H4 (cell line): ENCODE measurements at regions not wholly inside any gene's neighbourhood (a gene's known extent, or its start where the extent isn't known, plus 50 kb on each side); places are given as distances from the start of the nearest gene placed in this dataset.

Source experiments
- DNase-seq: peaks from one replicate; pipeline ENCODE4 v3.0.0-alpha.2; 2015; ENCODE audit warnings: low spot score

DNA sequence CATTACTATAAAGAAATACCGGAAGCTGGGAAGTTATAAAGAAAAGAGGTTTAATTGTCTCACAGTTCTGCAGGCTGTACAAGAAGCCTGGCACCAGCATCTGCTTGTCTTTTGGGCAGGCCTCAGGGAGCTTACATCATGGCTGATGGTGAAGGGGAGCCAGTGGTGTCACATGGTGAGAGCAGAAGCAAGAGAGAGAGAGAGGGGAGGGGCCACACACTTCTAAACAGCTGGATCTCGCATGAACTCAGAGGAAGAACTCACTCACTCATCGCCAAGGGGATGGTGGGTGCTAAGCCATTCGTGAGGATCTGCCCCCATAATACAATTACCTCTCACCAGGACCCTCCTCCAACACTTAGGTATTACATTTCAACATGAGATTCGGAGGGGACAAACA, 51.8 kb upstream of the ANKRD34C start:
- no peak for DNase-seq

DNA sequence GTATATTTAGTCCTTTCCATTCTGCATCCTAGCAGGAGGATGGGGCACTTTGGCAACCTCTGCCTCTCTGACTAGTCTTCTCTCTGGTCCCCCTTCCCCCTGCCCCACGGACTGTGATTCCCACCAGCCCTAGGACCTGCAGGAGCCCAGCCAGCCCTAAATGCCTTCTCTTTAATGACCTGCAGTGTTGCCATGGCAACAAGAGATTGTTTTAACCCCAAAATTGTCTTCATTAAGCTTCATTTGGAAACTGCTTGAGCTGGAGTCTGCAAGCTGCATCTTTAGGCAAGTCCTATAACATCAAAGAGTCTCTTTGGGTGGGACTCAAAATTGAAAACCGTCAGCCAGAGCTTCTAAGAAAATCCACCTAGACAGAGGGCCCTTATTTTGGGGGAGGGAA, 59.7 kb upstream of the ANKRD34C start:
- no peak for DNase-seq

DNA sequence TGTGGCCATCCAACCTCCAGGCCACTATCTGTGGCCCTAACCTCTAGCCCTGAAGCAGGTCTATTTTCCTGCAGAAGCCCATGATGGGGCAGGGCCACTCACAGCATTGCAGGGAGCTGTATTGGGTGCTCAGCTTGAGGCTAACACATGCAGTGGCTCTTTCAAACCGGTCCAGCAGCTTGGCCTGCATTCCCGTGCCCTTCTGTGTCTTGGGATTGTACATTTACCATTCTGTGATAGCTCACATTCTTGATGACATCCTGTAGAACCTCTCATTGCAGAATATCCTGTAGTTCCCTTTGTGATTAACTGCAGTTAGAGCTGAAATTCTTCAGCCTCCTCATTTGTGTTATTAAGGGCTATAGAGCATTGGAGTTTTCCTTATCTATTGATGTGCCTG, 60.8 kb upstream of the ANKRD34C start:
- DNase-seq = no peak

DNA sequence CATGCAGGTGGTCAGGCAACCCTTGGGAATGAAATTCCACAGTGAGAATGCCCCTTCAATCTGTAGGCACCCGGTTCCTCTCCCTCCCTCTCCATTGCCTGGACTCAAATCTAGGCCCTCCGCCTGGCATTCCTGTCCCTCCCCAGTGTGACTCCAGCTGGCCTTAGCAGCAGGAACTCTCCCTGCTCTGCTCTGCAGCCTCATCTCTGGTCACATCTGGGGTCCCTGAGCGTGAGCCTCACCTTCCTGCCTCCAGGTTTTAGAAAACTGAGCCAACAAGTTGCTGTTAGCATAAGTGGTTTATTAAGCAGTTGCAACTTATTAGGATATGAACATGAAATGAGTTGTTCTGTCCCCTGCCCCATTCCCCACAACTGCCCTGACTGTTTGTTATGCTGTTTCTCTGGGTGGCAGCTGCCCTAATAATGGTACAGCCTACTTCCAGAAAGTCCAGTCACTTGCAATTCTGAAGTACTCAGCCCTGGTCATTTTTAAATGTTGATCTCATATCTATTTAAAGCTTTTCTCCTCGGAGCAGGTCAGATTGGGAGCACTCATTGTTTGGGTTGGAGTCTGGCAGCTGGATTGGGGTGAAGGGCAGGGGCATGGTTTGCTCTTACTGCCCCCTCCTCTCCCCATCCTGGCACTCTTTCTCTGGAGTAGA, 63.0 kb upstream of the ANKRD34C start:
- no peak for DNase-seq

DNA sequence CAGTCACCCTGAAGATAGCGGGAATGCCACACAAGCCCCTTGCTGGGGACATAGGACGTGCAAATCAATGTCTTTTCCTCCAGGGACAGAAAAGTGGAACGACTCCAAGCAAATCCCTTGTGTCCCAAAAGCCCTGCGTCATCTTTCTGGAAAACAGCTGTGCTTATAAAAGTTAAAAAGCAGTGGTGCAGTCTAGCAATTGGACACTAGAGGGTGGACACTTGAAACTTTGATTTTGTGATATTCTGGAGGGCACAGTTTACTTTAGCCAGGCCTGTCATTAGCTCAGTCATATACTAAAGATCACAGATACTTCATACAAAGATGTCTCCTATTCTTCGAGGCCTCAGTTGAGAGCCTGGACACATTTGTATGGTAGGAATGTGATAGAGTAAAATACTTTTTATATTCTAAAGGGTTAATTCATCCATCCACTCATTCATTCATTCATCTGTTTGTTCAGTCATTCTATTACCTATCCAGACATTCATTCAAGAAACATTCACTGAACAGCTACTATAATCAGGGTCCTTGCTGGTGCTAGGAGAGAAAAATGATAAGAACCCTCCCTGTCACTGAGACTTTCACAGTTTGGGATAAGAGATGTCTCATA, 63.8 kb upstream of the ANKRD34C start:
- peak; percentile 48 for DNase-seq

DNA sequence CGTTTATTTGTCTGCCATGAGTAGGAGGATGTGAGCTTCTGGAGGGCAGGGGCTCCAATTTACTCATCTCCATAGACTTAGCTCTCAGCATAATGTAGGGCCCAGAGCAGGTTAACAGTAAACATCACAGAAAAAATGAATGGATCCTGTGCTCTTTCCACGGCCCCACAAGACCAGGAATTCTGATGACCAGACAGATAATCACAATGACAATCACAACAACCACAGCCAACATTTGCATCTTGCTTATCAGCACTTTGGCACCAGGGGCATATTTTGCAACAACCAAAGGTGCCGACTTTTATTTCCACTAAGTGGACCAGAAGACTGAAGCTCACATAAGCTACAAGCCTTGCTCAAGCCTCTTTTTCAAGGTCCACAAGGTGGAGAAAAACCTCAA, 68.9 kb upstream of the ANKRD34C start:
- no peak for DNase-seq

DNA sequence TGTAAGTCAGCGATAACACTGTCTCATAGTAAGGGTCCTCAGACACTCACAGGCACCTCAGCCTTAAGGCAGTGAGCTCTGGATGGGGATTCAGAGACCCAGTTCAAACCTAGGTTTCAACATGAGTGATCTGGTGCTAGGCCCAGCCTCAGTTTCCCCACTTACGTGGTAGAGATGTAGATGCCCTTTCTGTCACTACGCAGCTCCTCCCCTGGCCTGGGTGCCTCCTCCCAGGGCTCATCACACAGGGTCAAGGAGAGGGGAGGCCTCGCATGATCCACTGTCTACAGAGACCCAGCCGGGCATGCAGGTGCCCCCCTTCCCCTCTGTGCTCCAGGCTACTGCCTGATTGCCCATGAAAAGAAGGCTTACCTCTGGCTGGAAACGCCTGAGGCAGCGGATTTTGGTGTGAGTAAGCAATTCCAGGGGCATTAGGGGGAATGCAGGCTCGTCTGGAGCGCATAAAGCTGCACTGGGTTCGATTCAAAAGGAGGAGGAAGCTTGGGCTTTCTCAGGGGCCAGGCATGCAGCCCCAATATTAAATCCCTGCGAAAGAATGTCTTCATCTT, 69.8 kb upstream of the ANKRD34C start:
- no peak for DNase-seq

DNA sequence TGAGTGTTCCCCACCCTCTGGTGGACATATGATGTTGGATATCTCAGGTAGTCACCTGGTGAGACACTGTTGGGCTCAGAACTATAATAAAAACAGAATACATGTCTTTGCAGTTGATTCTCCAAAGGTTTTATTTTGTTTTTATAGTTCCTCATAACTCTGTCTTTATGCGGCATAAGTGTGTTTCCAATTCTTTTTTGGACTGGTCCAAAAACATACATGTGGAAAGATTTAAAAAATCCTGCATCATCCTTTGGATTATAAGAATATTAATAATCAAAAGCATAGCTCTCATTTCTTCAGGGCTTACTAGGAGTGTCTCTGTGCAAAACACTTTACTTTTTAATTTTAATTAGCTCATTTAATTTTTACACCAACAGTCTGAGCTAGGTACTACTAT, 71.0 kb upstream of the ANKRD34C start:
- no peak for DNase-seq

DNA sequence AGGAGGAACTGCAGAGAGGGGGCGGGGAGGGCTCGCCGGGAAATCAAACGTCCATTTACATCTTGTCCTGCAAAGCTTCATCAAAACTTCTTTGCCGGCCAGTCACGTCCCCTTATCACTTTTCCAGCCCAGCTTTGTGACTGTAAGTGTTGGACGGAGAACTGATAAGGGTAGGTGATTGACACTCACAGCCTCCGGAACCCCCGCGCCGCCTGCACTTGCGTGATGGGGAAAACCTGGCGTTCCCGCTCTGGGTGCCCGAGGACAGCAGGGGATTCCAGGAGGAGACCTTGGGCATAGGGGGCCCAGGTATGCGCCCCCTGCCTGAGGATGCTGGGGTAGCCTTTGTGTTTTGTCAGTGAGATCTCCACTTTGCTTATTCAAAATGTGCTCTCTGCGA, 72.8 kb upstream of the ANKRD34C start:
- no peak for DNase-seq

DNA sequence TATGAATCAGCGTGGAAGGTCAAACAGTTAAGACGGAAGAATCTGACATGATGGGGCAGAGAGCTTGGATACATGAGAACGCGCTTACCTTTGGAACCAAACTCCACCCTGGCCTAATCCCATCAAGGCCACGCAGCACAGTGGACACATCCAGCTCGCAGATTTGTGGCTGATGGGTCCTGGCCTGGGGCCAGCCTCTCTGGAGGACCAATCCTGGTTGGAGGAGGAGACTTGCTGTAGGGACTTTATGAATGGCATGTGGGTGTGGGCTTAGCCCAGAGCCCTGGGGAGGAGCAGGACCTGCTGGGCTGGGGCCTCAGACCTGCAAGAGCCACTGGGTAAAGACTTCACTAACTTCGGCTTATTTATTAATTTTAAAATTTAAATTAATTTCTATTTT, 73.4 kb upstream of the ANKRD34C start:
- no peak for DNase-seq

DNA sequence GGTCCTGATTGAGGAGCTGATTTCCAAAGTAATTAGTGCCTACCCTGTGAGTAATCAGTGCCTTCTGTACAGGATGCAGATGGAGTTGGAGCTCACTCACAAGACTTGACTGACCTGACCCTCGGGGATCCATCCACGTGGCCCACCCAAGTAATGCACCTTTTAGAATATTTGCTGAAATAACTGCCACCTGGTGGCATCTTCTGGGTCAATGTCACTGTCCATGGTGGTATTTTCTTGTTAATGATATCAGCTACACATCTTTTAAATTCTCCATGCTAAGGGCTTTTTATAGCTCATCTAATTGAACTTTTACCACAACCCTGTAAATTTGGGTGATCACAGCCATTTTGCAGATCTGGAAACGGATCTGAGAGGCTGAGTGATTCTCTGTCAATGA, 74.3 kb upstream of the ANKRD34C start:
- no peak for DNase-seq

DNA sequence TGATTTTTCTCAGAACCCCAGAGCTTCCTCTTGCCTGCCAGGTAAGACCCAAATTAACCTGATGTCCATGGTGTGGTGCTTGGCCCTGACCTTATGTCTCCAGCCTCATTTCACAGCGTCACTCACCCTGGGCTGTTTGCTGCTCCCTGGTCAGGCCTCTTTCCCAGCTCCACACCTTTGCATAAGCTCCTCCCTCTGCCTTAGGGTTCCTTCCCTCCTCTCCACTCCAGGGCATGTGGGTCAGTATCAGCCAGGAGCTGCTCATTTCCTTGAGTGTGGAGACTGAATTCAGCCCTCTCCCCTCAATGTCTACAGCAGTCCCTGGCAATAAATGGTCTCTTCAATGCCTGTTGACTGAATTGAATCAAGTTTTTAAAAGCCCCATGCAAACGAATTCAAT, 75.6 kb upstream of the ANKRD34C start:
- DNase-seq = no peak

DNA sequence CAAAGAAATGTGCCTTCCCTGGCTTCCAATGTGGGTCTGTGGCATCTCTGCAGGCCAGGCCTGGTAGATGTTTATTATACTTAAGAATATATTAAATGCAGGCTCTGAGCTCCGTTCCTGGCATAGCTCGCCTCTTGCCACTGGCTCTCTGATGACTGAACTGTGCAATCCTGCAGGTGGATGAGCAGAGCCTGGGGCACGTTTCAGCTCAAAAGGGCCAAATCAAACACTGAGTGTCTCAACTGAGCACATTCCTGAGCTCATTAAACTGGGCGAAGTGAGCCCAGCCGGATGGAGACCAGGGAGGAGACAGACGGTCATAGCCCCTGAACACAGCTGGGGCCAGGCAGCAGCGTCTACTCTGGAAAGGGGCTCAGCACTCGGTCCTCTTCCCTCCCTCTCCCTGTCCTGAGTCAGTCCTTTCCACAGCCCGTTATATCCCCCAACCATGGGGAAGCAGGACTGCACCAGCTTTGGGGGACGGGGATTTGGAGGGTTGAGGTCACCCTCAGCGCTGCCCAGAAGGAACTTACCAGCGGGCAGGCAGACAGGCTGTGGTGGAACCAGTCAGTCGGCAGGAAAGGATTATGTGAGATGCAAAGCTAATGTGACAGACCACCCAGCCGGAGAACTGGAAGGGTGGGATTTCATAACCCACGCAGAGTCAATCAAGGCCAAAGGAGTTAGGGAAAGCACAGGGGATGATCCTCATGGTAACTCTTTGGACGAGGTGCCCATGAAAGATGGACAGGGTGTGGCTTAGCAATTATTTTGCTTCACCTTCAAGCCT, 77.4 kb upstream of the ANKRD34C start:
- DNase-seq = no peak

DNA sequence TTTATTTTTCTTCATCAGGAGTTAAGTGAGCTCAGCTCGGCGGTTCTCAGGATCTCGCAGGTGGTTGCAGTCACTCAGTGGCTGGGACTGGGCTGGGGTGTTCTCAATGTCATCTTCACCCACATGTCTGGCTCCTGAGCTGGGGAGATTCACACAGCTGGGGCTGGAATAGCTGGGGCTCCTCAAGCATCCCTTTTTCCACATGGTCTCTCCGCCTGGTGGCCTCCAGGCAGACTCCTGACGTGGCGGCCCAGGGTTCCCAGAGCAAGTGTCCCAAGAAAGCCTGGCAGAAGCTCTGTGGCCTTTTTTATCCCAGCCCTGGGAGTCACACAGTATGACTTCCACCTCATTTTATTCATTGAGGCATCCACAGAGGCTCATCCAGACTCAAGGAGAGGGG, 84.1 kb upstream of the ANKRD34C start:
- DNase-seq = no peak

DNA sequence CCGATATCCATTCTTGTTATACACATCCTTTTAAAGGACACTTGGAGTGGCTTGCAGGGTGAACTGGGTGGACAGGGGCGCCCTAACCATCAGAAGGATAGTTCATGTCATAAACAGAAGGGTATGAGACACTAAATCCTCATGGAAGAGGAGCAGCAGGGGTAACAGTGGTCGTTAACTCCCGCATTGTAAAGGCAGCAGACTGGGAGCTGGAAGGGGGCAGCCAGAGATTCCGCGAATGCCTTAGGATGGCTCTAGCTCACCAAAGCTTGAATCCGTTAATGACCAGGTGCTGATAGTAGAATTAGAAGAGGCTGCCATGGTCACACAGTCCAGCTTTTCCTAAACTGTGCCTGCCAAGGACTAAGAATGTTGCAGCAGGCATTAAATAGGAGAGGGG, 85.2 kb upstream of the ANKRD34C start:
- DNase-seq = no peak

DNA sequence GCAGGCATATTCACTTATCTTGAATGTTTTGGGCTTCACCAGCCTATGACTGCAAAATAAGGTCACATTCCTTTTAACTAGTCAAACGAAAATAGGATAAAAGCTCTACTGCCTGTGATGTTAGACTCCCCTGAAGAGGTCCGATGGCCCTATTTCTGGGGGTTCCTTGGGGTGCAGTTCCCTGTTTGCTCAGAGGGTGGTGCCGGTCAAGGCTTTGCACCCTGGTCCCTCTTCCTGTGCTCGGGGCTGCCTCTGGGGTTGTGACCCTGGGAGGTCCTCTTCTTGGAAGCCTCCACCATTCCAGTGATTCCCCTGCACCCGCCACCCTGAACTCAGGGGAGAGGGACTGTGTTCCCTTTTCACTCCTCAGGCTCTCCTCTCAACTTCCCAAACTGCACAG, 86.7 kb upstream of the ANKRD34C start:
- DNase-seq = no peak

DNA sequence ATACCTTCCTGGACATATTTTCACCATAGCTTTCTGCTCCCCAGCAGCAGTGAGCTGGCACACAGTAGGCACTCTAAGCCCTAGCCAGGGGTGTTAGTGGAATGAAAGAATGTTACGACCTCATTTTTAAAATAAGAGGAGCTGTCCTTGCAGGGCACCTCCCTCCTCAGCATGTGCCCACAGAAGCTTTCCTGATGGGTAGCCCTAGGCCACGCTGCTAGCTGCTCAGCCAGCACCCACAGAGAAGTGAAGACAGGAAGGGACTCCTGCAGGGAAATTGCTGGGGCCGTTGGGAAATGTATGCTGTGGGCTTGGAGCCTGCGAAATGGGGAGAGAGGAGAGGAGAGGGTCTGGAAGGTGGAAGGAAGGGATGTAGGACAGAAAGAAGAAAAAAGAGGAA, 87.3 kb upstream of the ANKRD34C start:
- no peak for DNase-seq

DNA sequence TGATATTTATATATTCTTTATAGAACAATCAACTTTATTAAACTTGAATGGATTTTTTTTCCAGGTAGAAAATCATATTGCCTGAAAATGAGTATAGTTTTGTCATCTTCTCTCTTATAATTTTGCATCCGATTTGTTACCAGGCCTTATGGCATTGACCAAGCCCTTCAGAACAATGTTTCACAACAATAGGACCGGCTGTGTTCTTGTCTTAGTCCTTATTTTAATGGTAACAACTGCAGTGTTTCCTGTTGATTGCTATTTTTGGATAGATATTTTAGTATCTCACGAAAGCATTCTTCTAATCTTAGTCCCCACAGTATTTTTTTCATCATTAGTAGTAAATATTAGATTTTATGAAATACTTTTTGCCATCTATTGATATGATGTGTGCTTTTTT, 88.1 kb upstream of the ANKRD34C start:
- DNase-seq = no peak

DNA sequence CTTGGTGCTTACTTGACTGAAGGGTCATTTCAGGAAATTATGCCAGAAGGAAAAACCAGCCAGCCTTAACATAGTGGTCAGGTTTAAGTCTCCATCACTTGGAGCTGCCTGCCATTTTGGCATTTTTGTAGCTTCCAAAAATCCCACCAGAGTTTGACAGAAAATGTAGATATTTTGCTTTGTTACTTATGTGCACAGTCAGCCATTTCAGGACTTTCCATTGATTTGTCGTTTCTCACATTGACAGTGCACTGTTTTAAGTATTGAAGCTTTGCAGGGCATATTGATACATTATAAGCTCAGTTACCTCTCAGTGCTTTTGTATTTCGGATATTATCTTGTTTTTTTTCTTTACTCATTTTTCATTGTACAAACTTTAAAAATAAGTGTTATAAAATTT, 89.0 kb upstream of the ANKRD34C start:
- no peak for DNase-seq

DNA sequence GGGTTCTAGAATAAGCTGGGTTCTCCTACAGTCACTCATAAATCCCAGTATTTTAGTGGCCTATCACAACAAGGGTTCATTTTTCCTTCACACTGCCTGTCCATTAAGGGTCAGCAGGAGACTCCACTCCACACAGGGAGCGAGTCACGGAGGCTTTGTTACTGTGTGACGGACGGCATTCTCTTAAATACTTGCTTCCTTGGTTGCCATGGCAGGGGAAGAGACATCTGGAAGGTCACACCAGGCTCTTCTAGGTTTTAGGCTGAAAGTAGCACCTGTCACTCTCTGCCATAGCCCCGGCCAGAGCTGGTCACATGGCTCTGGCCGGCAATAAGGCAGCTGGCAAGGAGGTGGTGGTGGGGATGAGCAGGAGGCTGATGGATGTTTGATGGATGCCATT, 89.4 kb upstream of the ANKRD34C start:
- DNase-seq = no peak

DNA sequence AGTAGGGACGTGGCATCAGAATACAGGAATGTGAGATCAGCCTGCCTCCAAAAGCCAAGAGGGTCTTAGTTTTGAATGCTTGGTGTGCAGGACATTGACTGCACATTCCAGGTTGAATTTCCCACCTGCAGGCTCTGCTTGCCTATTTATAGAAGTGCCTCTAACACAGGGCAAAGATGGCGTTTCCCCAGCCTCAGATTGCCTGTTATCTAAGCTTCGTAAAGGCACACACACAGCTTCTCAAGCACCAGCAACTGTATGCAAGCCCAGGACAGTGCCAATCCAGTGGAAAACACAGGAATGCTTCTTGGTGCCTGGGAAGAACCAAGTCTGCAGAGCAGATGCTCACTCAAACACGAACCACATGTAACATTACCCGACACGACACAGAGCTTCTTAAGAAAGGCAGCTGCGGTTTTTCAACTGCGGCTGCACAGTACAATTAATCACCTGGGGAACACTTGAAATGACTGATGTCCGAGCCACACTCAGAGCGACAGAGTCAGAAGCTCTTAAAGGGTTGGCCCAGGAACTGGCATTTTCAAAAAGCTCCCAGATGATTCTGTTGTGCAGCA, 90.0 kb upstream of the ANKRD34C start:
- DNase-seq = no peak

DNA sequence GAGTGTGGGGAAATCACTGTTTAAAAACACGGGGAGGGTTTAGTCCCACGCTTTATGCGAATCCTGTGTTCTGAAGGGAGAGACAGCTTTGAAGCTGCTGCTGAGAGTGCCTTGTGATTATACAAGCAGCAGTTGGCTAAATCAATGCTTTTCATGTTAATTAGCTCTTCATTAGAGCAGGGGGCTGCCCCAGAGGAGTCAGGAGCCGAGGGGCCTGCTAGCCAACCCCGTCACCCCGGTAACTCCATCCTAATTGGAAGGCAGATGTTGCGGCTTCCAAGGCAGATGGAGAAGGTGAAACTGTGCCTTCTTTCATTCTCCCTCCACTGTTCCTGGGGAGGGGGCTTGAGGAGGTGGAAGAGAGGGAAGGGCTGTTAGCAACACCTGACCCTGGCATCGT, 92.4 kb upstream of the ANKRD34C start:
- no peak for DNase-seq

DNA sequence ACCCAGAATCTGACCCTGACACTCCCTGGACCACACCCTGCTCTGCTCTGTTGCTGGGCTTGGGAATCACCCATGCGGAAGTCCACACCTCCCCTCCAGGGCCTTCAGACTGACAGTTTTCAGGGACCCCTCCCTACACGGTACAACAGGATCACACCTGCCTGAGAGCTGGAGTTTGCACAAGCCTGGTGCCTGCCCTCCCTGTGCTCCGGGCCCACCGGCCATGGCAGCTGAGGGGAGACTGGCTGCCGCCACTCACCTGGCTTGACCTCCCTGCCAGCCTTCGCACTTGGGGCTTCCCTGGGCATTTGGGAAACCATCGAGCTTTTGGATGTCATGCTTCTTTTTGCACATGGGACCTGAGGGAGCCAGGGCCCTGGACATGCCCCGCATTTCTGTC, 95.9 kb upstream of the ANKRD34C start:
- no peak for DNase-seq
